ENCODE measurements at regions not wholly inside any gene's neighbourhood (a gene's known extent, or its start where the extent isn't known, plus 50 kb on each side); places are given as distances from the start of the nearest gene placed in this dataset.

- DNase-seq (no peak), ATAC-seq (no peak)
- Mint-ChIP-seq H3K36me3 (ENCODE audit: low read depth) (no peaks in the 10 kb centered on the region), H3K27me3 (no peaks in the 10 kb centered on the region), H3K4me1 (no peaks in the 10 kb centered on the region), H3K4me3 (no peak overlapping the region), H3K27ac (no peak overlapping the region), H3K9me3 (ENCODE audit: low read depth) (no peaks in the 10 kb centered on the region)
- ChIA-PET POLR2A (no interaction called here), CTCF (no interaction called here)
- intact Hi-C loops (cut with DNase I, micrococcal nuclease) = no loop called here
Measured at GRCh38 chr2:58584606-58585118, 343.5 kb upstream of the FANCL start.

- no peaks in the 10 kb centered on the region for H3K9me3 Mint-ChIP-seq (ENCODE audit: low read depth)
- peaks cover 2% of the 10 kb centered on the region for H3K27me3 Mint-ChIP-seq
Measured at GRCh38 chr2:58578276-58578675, 337.2 kb upstream of the FANCL start.

GRCh38 chr2:58574873-58575272, 333.7 kb upstream of the FANCL start:
- Mint-ChIP-seq H3K9me3 (ENCODE audit: low read depth) (no peaks in the 10 kb centered on the region), H3K27me3 (peaks cover 2% of the 10 kb centered on the region), H3K27ac (no peak overlapping the region), H3K36me3 (ENCODE audit: low read depth) (no peaks in the 10 kb centered on the region), H3K4me1 (peaks cover 1% of the 10 kb centered on the region), H3K4me3 (no peak overlapping the region)
- CTCF ChIA-PET = no interaction called here
- ATAC-seq (no peak), DNase-seq (no peak)
- POLR2A ChIA-PET = no interaction called here
- intact Hi-C loops (cut with DNase I, micrococcal nuclease) = loop anchor here in 1 of 2 experiments (5.0 kb wide), 3 partner anchors 297 to 818 kb away; no protein-coding TSS in a partner anchor

More at GRCh38 chr2:58578276-58578675, 337.2 kb upstream of the FANCL start:
- H3K27ac Mint-ChIP-seq = no peak overlapping the region
- intact Hi-C loops (cut with DNase I, micrococcal nuclease) = no loop called here
- ChIA-PET CTCF (interaction anchor here (0.8 kb wide), 1 partner anchor 90 kb away, joined by 3 read pairs; no protein-coding TSS in a partner anchor), POLR2A (no interaction called here)
- ATAC-seq (no peak), DNase-seq (no peak)
- no peaks in the 10 kb centered on the region for H3K36me3 Mint-ChIP-seq (ENCODE audit: low read depth)
- no peaks in the 10 kb centered on the region for H3K4me1 Mint-ChIP-seq
- no peak overlapping the region for H3K4me3 Mint-ChIP-seq

GRCh38 chr2:58572731-58573130, 331.6 kb upstream of the FANCL start:
- DNase-seq = no peak
- ChIA-PET POLR2A (no interaction called here), CTCF (no interaction called here)
- no peak overlapping the region for H3K27ac Mint-ChIP-seq
- H3K4me1 Mint-ChIP-seq = peaks cover 2% of the 10 kb centered on the region
- intact Hi-C loops (cut with DNase I, micrococcal nuclease) = loop anchor here in 1 of 2 experiments (5.0 kb wide), 3 partner anchors 300 to 815 kb away; no protein-coding TSS in a partner anchor
- no peak for ATAC-seq
- H3K9me3 Mint-ChIP-seq (ENCODE audit: low read depth) = no peaks in the 10 kb centered on the region
- H3K27me3 Mint-ChIP-seq = no peaks in the 10 kb centered on the region
- no peak overlapping the region for H3K4me3 Mint-ChIP-seq
- no peaks in the 10 kb centered on the region for H3K36me3 Mint-ChIP-seq (ENCODE audit: low read depth)

GRCh38 chr2:58571181-58571852, 330.2 kb upstream of the FANCL start:
- ATAC-seq (peak; percentile 66), DNase-seq (peak; percentile 22)
- intact Hi-C loops (cut with DNase I, micrococcal nuclease) = loop anchor here in 1 of 2 experiments (1.0 to 5.0 kb wide), 4 partner anchors 109 to 814 kb away; no protein-coding TSS in a partner anchor
- H3K27ac Mint-ChIP-seq = no peak overlapping the region
- H3K4me1 Mint-ChIP-seq = peaks cover 2% of the 10 kb centered on the region
- H3K9me3 Mint-ChIP-seq (ENCODE audit: low read depth) = no peaks in the 10 kb centered on the region
- H3K27me3 Mint-ChIP-seq = no peaks in the 10 kb centered on the region
- ChIA-PET POLR2A (no interaction called here), CTCF (interaction anchor here (0.7 to 1.1 kb wide), 4 partner anchors 26 to 109 kb away, joined by 3 read pairs; no protein-coding TSS in a partner anchor)
- H3K4me3 Mint-ChIP-seq = no peak overlapping the region
- no peaks in the 10 kb centered on the region for H3K36me3 Mint-ChIP-seq (ENCODE audit: low read depth)

GRCh38 chr2:58569475-58570185, 328.5 kb upstream of the FANCL start:
- POLR2A ChIA-PET = no interaction called here
- peak; percentile 90 for ATAC-seq
- no peak overlapping the region for H3K4me3 Mint-ChIP-seq

GRCh38 chr2:58568901-58569300, 327.8 kb upstream of the FANCL start:
- DNase-seq (no peak), ATAC-seq (no peak)
- ChIA-PET POLR2A (no interaction called here), CTCF (no interaction called here)
- Mint-ChIP-seq H3K27me3 (no peaks in the 10 kb centered on the region), H3K9me3 (ENCODE audit: low read depth) (no peaks in the 10 kb centered on the region), H3K4me1 (peaks cover 2% of the 10 kb centered on the region), H3K36me3 (ENCODE audit: low read depth) (no peaks in the 10 kb centered on the region), H3K27ac (no peak overlapping the region), H3K4me3 (no peak overlapping the region)
- intact Hi-C loops (cut with DNase I, micrococcal nuclease) = no loop called here

More at GRCh38 chr2:58569475-58570185, 328.5 kb upstream of the FANCL start:
- CTCF ChIA-PET = no interaction called here
- H3K27ac Mint-ChIP-seq = no peak overlapping the region
- peaks cover 2% of the 10 kb centered on the region for H3K4me1 Mint-ChIP-seq
- intact Hi-C loops (cut with DNase I, micrococcal nuclease) = loop anchor here in 1 of 2 experiments (5.0 kb wide), 3 partner anchors 303 to 812 kb away; no protein-coding TSS in a partner anchor
- H3K27me3 Mint-ChIP-seq = no peaks in the 10 kb centered on the region
- DNase-seq = peak; percentile 53
- H3K36me3 Mint-ChIP-seq (ENCODE audit: low read depth) = no peaks in the 10 kb centered on the region
- no peaks in the 10 kb centered on the region for H3K9me3 Mint-ChIP-seq (ENCODE audit: low read depth)

GRCh38 chr2:58562276-58562675, 321.2 kb upstream of the FANCL start:
- intact Hi-C loops (cut with DNase I, micrococcal nuclease) = no loop called here
- CTCF ChIA-PET = no interaction called here
- Mint-ChIP-seq H3K4me1 (no peaks in the 10 kb centered on the region), H3K36me3 (ENCODE audit: low read depth) (no peaks in the 10 kb centered on the region), H3K27me3 (no peaks in the 10 kb centered on the region), H3K9me3 (ENCODE audit: low read depth) (no peaks in the 10 kb centered on the region), H3K27ac (no peak overlapping the region), H3K4me3 (no peak overlapping the region)
- POLR2A ChIA-PET = no interaction called here
- DNase-seq = no peak
- no peak for ATAC-seq

- Mint-ChIP-seq H3K27ac (no peak overlapping the region), H3K4me3 (no peak overlapping the region), H3K27me3 (no peaks in the 10 kb centered on the region), H3K4me1 (no peaks in the 10 kb centered on the region), H3K9me3 (ENCODE audit: low read depth) (no peaks in the 10 kb centered on the region), H3K36me3 (ENCODE audit: low read depth) (no peaks in the 10 kb centered on the region)
- intact Hi-C loops (cut with DNase I, micrococcal nuclease) = no loop called here
- ATAC-seq (no peak), DNase-seq (no peak)
- POLR2A ChIA-PET = no interaction called here
- CTCF ChIA-PET = no interaction called here
Measured at GRCh38 chr2:58560531-58560930, 319.4 kb upstream of the FANCL start.

- intact Hi-C loops (cut with DNase I, micrococcal nuclease) = no loop called here
- H3K36me3 Mint-ChIP-seq (ENCODE audit: low read depth) = no peaks in the 10 kb centered on the region
Measured at GRCh38 chr2:58558881-58559280, 317.8 kb upstream of the FANCL start.

GRCh38 chr2:58557176-58557575, 316.1 kb upstream of the FANCL start:
- ATAC-seq (no peak), DNase-seq (no peak)
- H3K36me3 Mint-ChIP-seq (ENCODE audit: low read depth) = no peaks in the 10 kb centered on the region
- ChIA-PET CTCF (interaction anchor here (0.6 kb wide), 1 partner anchor 336 kb away, joined by 3 read pairs; no protein-coding TSS in a partner anchor), POLR2A (no interaction called here)
- no peaks in the 10 kb centered on the region for H3K9me3 Mint-ChIP-seq (ENCODE audit: low read depth)
- H3K27me3 Mint-ChIP-seq = no peaks in the 10 kb centered on the region
- H3K4me1 Mint-ChIP-seq = no peaks in the 10 kb centered on the region
- no peak overlapping the region for H3K27ac Mint-ChIP-seq
- intact Hi-C loops (cut with DNase I, micrococcal nuclease) = no loop called here
- H3K4me3 Mint-ChIP-seq = no peak overlapping the region

More at GRCh38 chr2:58558881-58559280, 317.8 kb upstream of the FANCL start:
- H3K27ac Mint-ChIP-seq = no peak overlapping the region
- no peaks in the 10 kb centered on the region for H3K27me3 Mint-ChIP-seq
- H3K9me3 Mint-ChIP-seq (ENCODE audit: low read depth) = no peaks in the 10 kb centered on the region
- DNase-seq (no peak), ATAC-seq (no peak)
- no peaks in the 10 kb centered on the region for H3K4me1 Mint-ChIP-seq
- POLR2A ChIA-PET = no interaction called here
- H3K4me3 Mint-ChIP-seq = no peak overlapping the region
- CTCF ChIA-PET = no interaction called here

- ChIA-PET CTCF (interaction anchor here (1.3 kb wide), 1 partner anchor 648 kb away, joined by 3 read pairs; no protein-coding TSS in a partner anchor), POLR2A (no interaction called here)
- intact Hi-C loops (cut with DNase I, micrococcal nuclease) = no loop called here
- no peaks in the 10 kb centered on the region for H3K9me3 Mint-ChIP-seq (ENCODE audit: low read depth)
- no peak for ATAC-seq
- no peaks in the 10 kb centered on the region for H3K36me3 Mint-ChIP-seq (ENCODE audit: low read depth)
- no peaks in the 10 kb centered on the region for H3K27me3 Mint-ChIP-seq
- no peaks in the 10 kb centered on the region for H3K4me1 Mint-ChIP-seq
- no peak overlapping the region for H3K27ac Mint-ChIP-seq
- DNase-seq = peak; percentile 16
- no peak overlapping the region for H3K4me3 Mint-ChIP-seq
Measured at GRCh38 chr2:58553937-58554336, 312.8 kb upstream of the FANCL start.
